Liver (tissue), 7 donors: ENCODE measurements at regions not wholly inside any gene's neighbourhood (a gene's known extent, or its start where the extent isn't known, plus 50 kb on each side); places are given as distances from the start of the nearest gene placed in this dataset.

Experiments used
- DNase-seq: peaks from one replicate; pipeline ENCODE4 v3.0.0-alpha.2; 2017; ENCODE audit warnings: low spot score
- H3K27ac ChIP-seq, 2 donors: one replicate each; pipeline ENCODE4 v1.7.0; 2013; ENCODE audit warnings: inconsistent platforms in 2 of 2, low read length in 2 of 2, control low read depth in 1 of 2, low read depth in 1 of 2, mild to moderate bottlenecking in 1 of 2
- H3K27me3 ChIP-seq, 4 donors: one replicate each; pipeline versions ENCODE4 v1.6.1 to v1.7.0; 2013; ENCODE audit warnings: low read length in 3 of 4, inconsistent platforms in 1 of 4, mild to moderate bottlenecking in 1 of 4, moderate library complexity in 1 of 4; ENCODE audit not compliant: control insufficient read depth in 4 of 4, insufficient read depth in 4 of 4
- H3K36me3 ChIP-seq, 4 donors: one replicate each; pipeline versions ENCODE4 v1.6.1 to v1.7.0; 2013; ENCODE audit warnings: low read length in 3 of 4, mild to moderate bottlenecking in 3 of 4, low read depth in 1 of 4, moderate library complexity in 1 of 4; ENCODE audit not compliant: control insufficient read depth in 4 of 4, insufficient read depth in 3 of 4
- H3K4me1 ChIP-seq, 4 donors: one replicate each; pipeline versions ENCODE4 v1.6.1 to v1.7.0; 2013; ENCODE audit warnings: low read length in 3 of 4, mild to moderate bottlenecking in 3 of 4, moderate library complexity in 1 of 4; ENCODE audit not compliant: control insufficient read depth in 4 of 4, insufficient read depth in 4 of 4
- H3K4me3 ChIP-seq, 3 donors: one replicate each; pipeline versions ENCODE4 v1.6.1 to v1.7.0; 2013; ENCODE audit warnings: low read length in 3 of 3, control low read depth in 1 of 3, low read depth in 1 of 3, mild to moderate bottlenecking in 1 of 3
- H3K9ac ChIP-seq, 2 donors: one replicate each; pipeline ENCODE4 v1.7.0; 2013; ENCODE audit warnings: low read length in 2 of 2, mild to moderate bottlenecking in 2 of 2, moderate library complexity in 2 of 2, control low read depth in 1 of 2, low read depth in 1 of 2
- H3K9me3 ChIP-seq, 4 donors: one replicate each; pipeline versions ENCODE4 v1.6.1 to v1.7.0; 2013; ENCODE audit warnings: low read length in 3 of 4; ENCODE audit not compliant: control insufficient read depth in 4 of 4
- ATF3 ChIP-seq: IDR thresholded peaks from 2 replicates; pipeline ENCODE4 v1.6.1; 2016; ENCODE audit warnings: antibody characterized with exemption
- CTCF ChIP-seq: fragments of 150-350 bp; IDR thresholded peaks from 2 replicates; pipeline ENCODE4 v1.5.1; 2017; ENCODE audit warnings: improper control_type of control experiment, low read depth, low read length; ENCODE audit not compliant: missing input control
- EGR1 ChIP-seq, 2 donors: IDR thresholded peaks; 2 replicates each; pipeline ENCODE4 v1.6.1; 2016 to 2018; ENCODE audit warnings: antibody characterized with exemption in 2 of 2, low read depth in 2 of 2
- FOXA1 ChIP-seq: IDR thresholded peaks from 2 replicates; pipeline ENCODE4 v1.6.1; 2016; ENCODE audit warnings: antibody characterized with exemption
- FOXA2 ChIP-seq: IDR thresholded peaks from 2 replicates; pipeline ENCODE4 v1.6.1; 2016; ENCODE audit warnings: antibody characterized with exemption
- GABPA ChIP-seq, 2 donors: IDR thresholded peaks in 1 of 2; conservative IDR thresholded peaks in 1 of 2; 2 replicates each; pipeline ENCODE4 v1.6.1; 2016; ENCODE audit warnings: antibody characterized with exemption in 2 of 2, mild to moderate bottlenecking in 1 of 2, moderate library complexity in 1 of 2
- HNF4A ChIP-seq, 2 donors: conservative IDR thresholded peaks; 2 replicates each; pipeline ENCODE4 v1.6.1; 2016; ENCODE audit warnings: antibody characterized with exemption in 2 of 2, mild to moderate bottlenecking in 2 of 2
- HNF4G ChIP-seq: IDR thresholded peaks from 2 replicates; pipeline ENCODE4 v1.6.1; 2016; ENCODE audit warnings: antibody characterized with exemption
- JUND ChIP-seq, 2 donors: IDR thresholded peaks; 2 replicates each; pipeline ENCODE4 v1.6.1; 2016; ENCODE audit warnings: antibody characterized with exemption in 2 of 2
- MAX ChIP-seq: IDR thresholded peaks from 2 replicates; pipeline ENCODE4 v1.6.1; 2016; ENCODE audit warnings: antibody characterized with exemption
- NR2F2 ChIP-seq: IDR thresholded peaks from 2 replicates; pipeline ENCODE4 v1.6.1; 2016; ENCODE audit warnings: antibody characterized with exemption
- RAD21 ChIP-seq, 2 donors: IDR thresholded peaks; 2 replicates each; pipeline ENCODE4 v1.6.1; 2016; ENCODE audit warnings: antibody characterized with exemption in 2 of 2, mild to moderate bottlenecking in 2 of 2
- REST ChIP-seq: IDR thresholded peaks from 2 replicates; pipeline ENCODE4 v1.6.1; 2016; ENCODE audit warnings: antibody characterized with exemption, mild to moderate bottlenecking
- RXRA ChIP-seq, 2 donors: IDR thresholded peaks; 2 replicates each; pipeline ENCODE4 v1.6.1; 2017 to 2018; ENCODE audit warnings: antibody characterized with exemption in 2 of 2, mild to moderate bottlenecking in 1 of 2
- SP1 ChIP-seq: IDR thresholded peaks from 2 replicates; pipeline ENCODE4 v1.6.1; 2018; ENCODE audit warnings: antibody characterized with exemption, mild to moderate bottlenecking
- TAF1 ChIP-seq: conservative IDR thresholded peaks from 2 replicates; pipeline ENCODE4 v1.6.1; 2016; ENCODE audit warnings: antibody characterized with exemption, mild to moderate bottlenecking
- YY1 ChIP-seq: IDR thresholded peaks from 2 replicates; pipeline ENCODE4 v1.6.1; 2016; ENCODE audit warnings: antibody characterized with exemption, mild to moderate bottlenecking
- ZBTB33 ChIP-seq: IDR thresholded peaks from 2 replicates; pipeline ENCODE4 v1.6.1; 2016; ENCODE audit warnings: antibody characterized with exemption
- donor health status: healthy.
- donor health status: healthy.
- donor health status: healthy.
- donor health status: healthy.

GRCh38 chr11:110023711-110024110 lies 69.5 kb upstream of the ZC3H12C start:
- H3K4me3 ChIP-seq: no peak overlapping the region
- TF ChIP-seq CTCF (no peak), FOXA2 (no peak), ZBTB33 (no peak), HNF4A (conservative IDR thresholded peaks at IDR 0.05) (no peak), YY1 (no peak), FOXA1 (no peak), NR2F2 (no peak), MAX (no peak), EGR1 (IDR thresholded peaks at IDR 0.05; ENCODE audit: low read depth in 2 of 2) (no peak), SP1 (no peak), TAF1 (no peak), JUND (IDR thresholded peaks at IDR 0.05) (no peak), ATF3 (no peak), HNF4G (no peak), GABPA (IDR thresholded peaks at IDR 0.05 in 1 of 2, conservative IDR thresholded peaks at IDR 0.05 in 1 of 2) (no peak), RXRA (IDR thresholded peaks at IDR 0.05) (no peak), REST (no peak), RAD21 (IDR thresholded peaks at IDR 0.05) (no peak)
- no peak for DNase-seq
- peaks cover 0 to 6% (median 3%) of the 10 kb centered on the region in 4 donors for H3K4me1 ChIP-seq
- H3K27me3 ChIP-seq: no peaks in the 10 kb centered on the region
- H3K36me3 ChIP-seq: no peaks in the 10 kb centered on the region
- peaks cover 0 to 8% (median under 1%) of the 10 kb centered on the region in 4 donors for H3K9me3 ChIP-seq
- no peak overlapping the region for H3K27ac ChIP-seq
- no peak overlapping the region for H3K9ac ChIP-seq
